ENCODE measurements at regions not wholly inside any gene's neighbourhood (a gene's known extent, or its start where the extent isn't known, plus 50 kb on each side); places are given as distances from the start of the nearest gene placed in this dataset.

- peak in 1 of 2 donors; percentile 31 for DNase-seq (ENCODE audit: low read depth in 2 of 2)
These were observed 124.1 kb upstream of the RPS6KA2 start for GRCh38 chr6:166751051-166751595.

GRCh38 chr6:166750108-166750793 is 123.2 kb upstream of the RPS6KA2 start:
- no peak for DNase-seq (ENCODE audit: low read depth in 2 of 2)

DNA sequence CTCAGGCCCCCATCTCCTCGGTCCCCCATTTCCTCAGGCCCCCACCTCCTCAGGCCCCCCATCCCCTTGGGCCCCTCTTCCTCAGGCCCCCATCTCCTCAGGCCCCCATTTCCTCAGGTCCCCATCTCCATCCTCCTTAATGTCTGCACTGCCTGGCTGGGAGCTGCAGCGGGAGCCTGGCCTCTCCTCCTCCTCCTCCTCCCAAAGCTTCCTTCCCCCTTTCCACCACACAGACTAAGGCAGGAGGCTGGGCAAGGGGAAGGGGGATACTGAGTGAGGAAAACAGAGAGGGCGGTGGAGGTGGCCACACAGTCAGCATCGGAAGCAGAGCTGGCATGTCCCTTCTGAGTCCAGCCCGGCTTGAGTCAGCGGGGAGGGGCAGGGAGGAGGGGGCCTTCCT is 122.6 kb upstream of the RPS6KA2 start:
- DNase-seq (ENCODE audit: low read depth in 2 of 2) = no peak

- DNase-seq (ENCODE audit: low read depth in 2 of 2) = no peak
These were observed 120.9 kb upstream of the RPS6KA2 start for GRCh38 chr6:166747644-166748595.

- DNase-seq (ENCODE audit: low read depth in 2 of 2) = no peak
These were observed 119.0 kb upstream of the RPS6KA2 start for GRCh38 chr6:166745801-166746668.

DNA sequence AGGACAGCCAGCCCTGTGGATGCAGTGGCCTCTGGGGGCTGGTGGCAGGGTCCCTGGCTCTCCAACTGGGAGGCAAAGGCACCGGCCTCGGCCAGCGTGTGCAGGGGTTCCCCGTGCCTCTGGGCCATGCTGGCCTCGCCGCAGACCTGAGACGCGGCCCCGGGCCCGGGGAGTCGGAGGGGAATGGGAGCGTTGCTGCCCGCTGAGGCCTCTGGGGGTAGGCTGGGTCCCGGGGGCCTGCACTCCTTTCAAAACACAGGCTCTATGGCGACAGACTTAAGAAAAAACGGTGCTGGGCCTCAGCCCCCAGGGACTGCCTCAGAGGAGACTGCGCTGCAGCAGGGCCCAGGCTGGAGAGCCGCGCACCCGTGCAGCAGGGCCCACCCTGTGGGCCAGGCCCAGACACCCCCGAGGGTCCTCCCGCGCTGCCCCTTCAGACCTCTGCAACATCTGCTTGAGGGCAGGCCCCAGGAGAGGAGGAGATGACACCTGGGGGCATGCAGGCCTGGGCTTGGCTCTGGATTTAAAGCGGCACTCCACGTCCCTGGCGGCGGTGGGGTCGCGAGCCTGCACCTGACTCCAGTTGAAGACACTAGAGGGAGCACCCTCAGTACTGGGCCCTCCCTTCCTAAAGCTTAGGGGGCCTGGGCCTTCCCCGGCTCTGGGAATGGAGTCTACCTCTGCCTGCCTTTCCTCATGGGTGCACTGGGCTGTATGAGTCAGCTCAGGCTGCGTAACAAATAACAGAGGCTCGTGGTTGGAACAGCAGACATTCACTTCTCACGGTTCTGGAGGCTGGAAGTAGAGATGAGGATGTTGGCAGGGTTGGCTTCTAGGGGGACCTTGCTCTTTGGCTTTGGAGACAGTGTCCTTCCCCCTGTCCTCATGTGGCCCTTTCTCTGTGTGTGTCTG is 117.4 kb upstream of the RPS6KA2 start:
- DNase-seq (ENCODE audit: low read depth in 2 of 2) = no peak

GRCh38 chr6:166743406-166744222 is 116.6 kb upstream of the RPS6KA2 start:
- no peak for DNase-seq (ENCODE audit: low read depth in 2 of 2)

DNA sequence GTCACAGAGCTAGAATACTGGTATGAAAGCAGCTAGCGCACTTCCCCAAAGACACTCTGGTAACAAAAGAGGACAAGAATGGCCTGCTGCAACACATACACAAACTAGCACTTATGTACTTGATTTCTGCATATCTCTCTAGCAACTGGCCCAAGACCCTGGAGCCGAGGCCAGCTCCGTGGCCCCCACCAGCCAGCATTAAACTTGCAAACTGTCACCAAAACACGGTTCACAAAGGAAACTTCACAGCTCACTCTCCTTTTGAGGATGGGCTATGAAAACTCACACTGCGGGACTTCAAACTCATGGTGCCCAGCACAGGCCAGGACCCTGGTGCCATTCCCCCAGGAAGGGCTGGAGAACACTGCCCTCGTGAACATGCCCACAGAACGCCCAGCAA is 115.9 kb upstream of the RPS6KA2 start:
- DNase-seq (ENCODE audit: low read depth in 2 of 2) = no peak

DNA sequence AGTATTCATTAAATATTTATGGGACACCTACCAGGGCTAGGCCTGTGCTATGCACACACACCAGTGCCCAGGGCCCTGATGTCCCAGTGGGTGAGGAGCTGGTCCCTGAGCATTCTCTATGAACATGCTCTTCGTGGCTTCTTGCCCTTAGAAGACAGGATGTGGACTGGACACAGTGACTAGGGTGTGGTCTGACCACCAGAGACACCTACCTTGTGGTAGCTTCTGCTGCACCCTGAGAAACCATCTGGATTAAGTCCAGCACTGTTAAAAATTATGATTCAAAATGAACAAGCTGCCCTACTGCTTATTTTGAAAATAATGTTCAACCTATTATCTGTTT is 112.9 kb upstream of the RPS6KA2 start:
- DNase-seq (ENCODE audit: low read depth in 2 of 2) = no peak

DNA sequence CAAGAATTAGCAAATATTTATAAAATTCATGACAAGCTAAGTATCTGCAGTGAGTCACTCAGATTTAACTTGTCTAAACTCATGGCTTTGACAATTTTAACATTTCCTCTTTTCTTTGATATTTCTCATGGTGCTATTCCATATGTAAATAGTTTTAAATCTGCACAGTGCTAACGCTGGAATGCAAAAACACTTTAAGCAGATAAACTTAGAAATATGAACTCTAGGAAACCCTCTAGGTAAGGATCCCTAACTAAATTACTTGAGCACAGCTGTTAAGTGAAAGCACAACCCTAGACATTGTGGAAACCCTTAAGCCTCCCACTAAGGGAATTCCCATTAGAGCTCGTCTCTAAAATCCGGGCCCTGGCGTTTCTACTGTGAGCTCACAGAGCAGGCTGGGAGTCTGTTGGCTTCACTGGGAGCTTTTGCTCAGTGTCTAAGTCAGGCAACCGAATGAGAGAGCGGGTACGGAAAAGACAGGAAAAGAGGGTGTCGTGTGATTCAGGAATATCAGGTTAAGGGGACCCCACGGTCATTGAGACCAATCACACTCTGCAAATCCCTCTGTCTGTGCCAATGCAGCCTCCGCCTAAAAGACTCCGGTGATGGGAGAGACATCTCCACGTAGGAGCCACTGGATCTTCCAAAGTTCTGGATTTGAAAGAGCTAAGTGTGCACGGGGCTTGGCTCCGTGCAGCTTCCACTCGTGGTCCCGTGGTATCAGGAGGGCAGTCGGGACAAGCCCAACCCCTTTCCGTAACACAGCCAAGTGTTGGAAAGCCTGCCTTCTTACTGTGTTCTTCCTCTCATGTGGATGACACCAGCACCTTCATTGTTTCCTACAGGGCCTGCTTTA is 112.3 kb upstream of the RPS6KA2 start:
- no peak for DNase-seq (ENCODE audit: low read depth in 2 of 2)

- no peak for DNase-seq (ENCODE audit: low read depth in 2 of 2)
These were observed 111.5 kb upstream of the RPS6KA2 start for GRCh38 chr6:166738386-166739116.

DNA sequence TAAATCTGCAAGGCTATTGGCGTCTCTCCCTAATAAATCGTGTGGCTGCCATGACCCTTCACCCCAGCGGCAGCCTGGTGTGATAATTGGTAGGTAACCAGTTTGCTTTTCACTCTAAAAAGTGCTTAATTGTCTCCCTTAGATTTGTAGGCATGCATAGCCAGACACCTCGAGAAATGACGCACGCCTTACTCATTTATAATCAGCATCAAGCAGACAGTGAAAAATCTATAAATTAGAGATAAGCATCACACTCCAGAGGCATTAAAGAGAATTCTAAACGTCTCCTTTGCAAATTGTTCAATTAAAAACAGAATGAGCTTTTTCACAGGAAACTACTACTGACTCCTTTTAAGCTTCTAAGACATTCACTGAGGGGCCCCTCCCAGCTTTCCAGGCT is 110.2 kb upstream of the RPS6KA2 start:
- no peak for DNase-seq (ENCODE audit: low read depth in 2 of 2)

DNA sequence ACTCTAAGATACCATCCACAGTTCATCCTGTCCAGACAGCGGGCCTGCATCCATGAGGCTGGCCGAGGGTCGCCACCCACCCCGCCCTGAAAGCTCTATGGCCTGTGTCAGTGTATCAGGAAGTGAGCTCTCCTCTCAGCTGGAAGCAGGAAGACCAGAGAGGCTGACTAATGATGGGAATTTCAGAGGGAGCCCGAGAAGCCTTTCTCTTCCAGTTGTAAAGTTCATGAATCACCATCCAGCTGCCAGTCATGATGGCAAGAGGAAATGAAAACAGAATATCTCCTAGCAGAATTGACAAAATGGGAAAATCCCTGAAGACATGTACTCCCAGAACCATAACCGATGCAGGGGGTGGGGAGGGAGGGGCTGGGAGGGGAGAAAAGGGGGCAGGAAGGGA is 109.6 kb upstream of the RPS6KA2 start:
- no peak for DNase-seq (ENCODE audit: low read depth in 2 of 2)

DNA sequence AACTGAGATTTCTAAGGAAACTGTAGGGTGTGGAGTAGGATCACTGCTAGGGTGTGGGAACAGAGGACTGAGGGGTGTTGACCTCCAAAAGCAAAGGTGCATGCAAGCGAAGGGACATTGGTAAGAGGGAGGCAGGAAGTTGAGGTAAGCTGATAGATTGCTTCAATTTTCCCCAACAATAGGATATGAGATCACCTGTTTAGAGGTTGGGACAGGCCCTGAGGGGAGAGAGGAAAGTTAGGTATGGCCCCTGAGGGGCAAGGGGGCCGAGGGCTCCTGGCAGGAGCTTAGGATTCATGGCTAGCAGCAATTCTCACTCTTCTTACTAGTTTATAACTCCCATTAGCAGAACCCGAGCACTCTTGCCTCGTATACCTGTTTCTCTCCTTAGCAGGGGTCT is 106.8 kb upstream of the RPS6KA2 start:
- no peak for DNase-seq (ENCODE audit: low read depth in 2 of 2)

- no peak for DNase-seq (ENCODE audit: low read depth in 2 of 2)
These were observed 102.6 kb upstream of the RPS6KA2 start for GRCh38 chr6:166729658-166730057.

GRCh38 chr6:166728884-166729530 is 102.0 kb upstream of the RPS6KA2 start:
- DNase-seq (ENCODE audit: low read depth in 2 of 2) = no peak

- no peak for DNase-seq (ENCODE audit: low read depth in 2 of 2)
These were observed 99.2 kb upstream of the RPS6KA2 start for GRCh38 chr6:166726201-166726600.

DNA sequence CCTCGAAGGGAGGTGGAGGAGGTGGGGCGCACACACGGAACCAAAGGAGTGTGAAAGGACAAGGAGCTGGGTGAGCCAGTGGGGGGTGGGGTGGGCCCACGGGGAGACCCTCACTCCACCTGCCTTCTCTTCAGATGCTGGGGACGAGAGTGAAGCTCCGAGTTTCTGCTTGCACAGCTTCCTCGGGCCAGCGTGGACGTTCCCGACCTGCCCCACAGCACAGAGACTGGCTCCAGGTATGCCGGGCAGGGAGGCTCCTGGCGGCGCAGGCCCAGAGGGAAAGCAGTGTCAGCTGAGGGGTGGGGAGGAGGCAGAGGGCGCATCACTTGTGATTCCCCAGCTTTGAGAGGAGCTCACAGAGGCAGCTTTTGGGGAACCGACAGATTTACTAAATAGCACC is 98.5 kb upstream of the RPS6KA2 start:
- DNase-seq (ENCODE audit: low read depth in 2 of 2) = no peak

Measured in stimulated activated CD8-positive, alpha-beta memory T cell treated with anti-CD3 and anti-CD28 coated beads, Interleukin-15, amount 100 ng/mL, for 48 hours (primary cell).